Left lung (tissue), 4 donors: ENCODE measurements at regions not wholly inside any gene's neighbourhood (a gene's known extent, or its start where the extent isn't known, plus 50 kb on each side); places are given as distances from the start of the nearest gene placed in this dataset.

ENCODE experiments used
- ATAC-seq: fragments of 200-7000 bp; cut with Tn5 transposase; one replicate; pipeline ENCODE4 v1.9.1; 2020; ENCODE audit warnings: moderate library complexity
- DNase-seq, 4 donors: peaks; one replicate each; pipeline ENCODE4 v3.0.0-alpha.2; 2013 to 2020
- H3K27ac ChIP-seq, 2 donors: fragments of 200-600 bp; sonication (generic) in 1 of 2; one replicate each; pipeline versions ENCODE4 v1.5.0 to v1.8.0; 2020 to 2021
- H3K27me3 ChIP-seq, 2 donors: fragments of 200-600 bp; sonication (generic) in 1 of 2; one replicate each; pipeline versions ENCODE4 v1.5.0 to v1.8.0; 2020 to 2021
- H3K36me3 ChIP-seq, 2 donors: fragments of 200-600 bp; sonication (generic) in 1 of 2; one replicate each; pipeline versions ENCODE4 v1.5.0 to v1.8.0; 2020 to 2021
- H3K4me1 ChIP-seq, 2 donors: fragments of 200-600 bp; one replicate each; pipeline ENCODE4 v1.8.0; 2021
- H3K4me3 ChIP-seq, 2 donors: fragments of 200-600 bp; sonication (generic) in 1 of 2; one replicate each; pipeline versions ENCODE4 v1.5.0 to v1.8.0; 2020 to 2021; ENCODE audit warnings: mild to moderate bottlenecking in 1 of 2
- H3K9me3 ChIP-seq, 2 donors: fragments of 200-600 bp; sonication (generic) in 1 of 2; one replicate each; pipeline versions ENCODE4 v1.5.0 to v1.8.0; 2020 to 2021
- CTCF ChIP-seq, 2 donors: fragments of 200-600 bp; sonication (generic) in 1 of 2; IDR thresholded peaks; one replicate each; pipeline versions ENCODE4 v1.5.0 to v1.8.0; 2021; ENCODE audit warnings: antibody characterized with exemption in 2 of 2
- intact Hi-C, 2 donors: fragments of 100-400 bp; cut with DNase I; formaldehyde crosslinking; loops; one replicate each; pipeline versions ENCODE4 v1.11.2 to v1.14.2; 2022
- donor health status: DM: no; HTN: yes; CAD: no.
- donor health status: DM: no; HTN: no; CAD: no.

GRCh38 chr4:60081839-60082238, 1118.3 kb upstream of the ADGRL3 start:
- Histone ChIP-seq H3K9me3 (peaks cover 0 to 8% of the 10 kb centered on the region in 2 donors), H3K27me3 (no peaks in the 10 kb centered on the region), H3K4me3 (no peak overlapping the region), H3K27ac (no peak overlapping the region), H3K36me3 (no peaks in the 10 kb centered on the region), H3K4me1 (no peaks in the 10 kb centered on the region)
- ATAC-seq = no peak
- intact Hi-C loops = no loop called here
- DNase-seq = no peak
- TF ChIP-seq CTCF (IDR thresholded peaks at IDR 0.05) = no peak

GRCh38 chr4:60088807-60089486, 1111.2 kb upstream of the ADGRL3 start:
- H3K9me3 ChIP-seq = peaks cover 0 to 10% of the 10 kb centered on the region in 2 donors
- no peak for DNase-seq
- intact Hi-C loops = no loop called here
- no peaks in the 10 kb centered on the region for H3K36me3 ChIP-seq
- no peaks in the 10 kb centered on the region for H3K4me1 ChIP-seq
- no peak overlapping the region for H3K4me3 ChIP-seq
- TF ChIP-seq CTCF (IDR thresholded peaks at IDR 0.05) = no peak
- no peaks in the 10 kb centered on the region for H3K27me3 ChIP-seq
- ATAC-seq = no peak
- H3K27ac ChIP-seq = no peak overlapping the region

- H3K4me3 ChIP-seq = no peak overlapping the region
- H3K27me3 ChIP-seq = no peaks in the 10 kb centered on the region
- DNase-seq = no peak
- no peak overlapping the region for H3K27ac ChIP-seq
- peaks cover 0 to 10% of the 10 kb centered on the region in 2 donors for H3K9me3 ChIP-seq
- intact Hi-C loops = no loop called here
- ATAC-seq = no peak
- H3K4me1 ChIP-seq = no peaks in the 10 kb centered on the region
- H3K36me3 ChIP-seq = no peaks in the 10 kb centered on the region
- no peak for TF ChIP-seq CTCF (IDR thresholded peaks at IDR 0.05)
Measured at GRCh38 chr4:60089546-60090273, 1110.4 kb upstream of the ADGRL3 start.

- no peak for TF ChIP-seq CTCF (IDR thresholded peaks at IDR 0.05)
- H3K4me3 ChIP-seq = no peak overlapping the region
- no peak for ATAC-seq
- intact Hi-C loops = no loop called here
- no peaks in the 10 kb centered on the region for H3K4me1 ChIP-seq
- no peaks in the 10 kb centered on the region for H3K27me3 ChIP-seq
- H3K36me3 ChIP-seq = no peaks in the 10 kb centered on the region
- DNase-seq = no peak
- peaks cover 0 to 3% of the 10 kb centered on the region in 2 donors for H3K9me3 ChIP-seq
- no peak overlapping the region for H3K27ac ChIP-seq
Measured at GRCh38 chr4:60096676-60097075, 1103.5 kb upstream of the ADGRL3 start.

- intact Hi-C loops = no loop called here
Measured at GRCh38 chr4:60116592-60116991, 1083.5 kb upstream of the ADGRL3 start.

More at GRCh38 chr4:60116592-60116991, 1083.5 kb upstream of the ADGRL3 start:
- Histone ChIP-seq H3K36me3 (no peaks in the 10 kb centered on the region), H3K27me3 (no peaks in the 10 kb centered on the region), H3K4me1 (no peaks in the 10 kb centered on the region), H3K9me3 (no peaks in the 10 kb centered on the region), H3K27ac (no peak overlapping the region), H3K4me3 (no peak overlapping the region)
- ATAC-seq (no peak), DNase-seq (no peak)
- no peak for TF ChIP-seq CTCF (IDR thresholded peaks at IDR 0.05)
